ENCODE measurements at regions not wholly inside any gene's neighbourhood (a gene's known extent, or its start where the extent isn't known, plus 50 kb on each side); places are given as distances from the start of the nearest gene placed in this dataset.
"Not testable (repeated sequence)": the region's sequence is repeated elsewhere in the genome, so short reads cannot be mapped to it uniquely, and the experiment has no call there.

DNA sequence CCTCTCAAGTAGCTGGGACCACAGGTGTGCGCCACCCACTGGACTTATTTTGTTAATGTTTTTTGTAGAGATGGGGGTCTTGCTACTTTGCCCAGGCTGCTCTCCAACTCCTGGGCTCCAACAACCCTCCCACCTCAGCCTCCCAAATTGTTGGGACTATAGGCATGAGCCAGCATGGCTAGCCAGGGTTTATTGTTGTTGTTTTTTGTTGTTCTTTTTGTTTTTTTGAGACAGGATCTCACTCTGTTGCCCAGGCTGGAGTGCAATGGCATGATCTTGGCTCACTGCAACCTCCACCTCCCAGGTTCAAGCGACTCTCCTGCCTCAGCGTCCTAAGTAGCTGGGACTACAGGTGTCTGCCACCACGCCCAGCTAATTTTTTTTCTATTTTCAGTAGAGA lies 142.2 kb downstream of the CRLF3 start:
- DNase-seq = not testable (repeated sequence)

- DNase-seq = not testable (repeated sequence)
Observed at GRCh38 chr17:30680681-30681080, 143.8 kb downstream of the CRLF3 start.

- DNase-seq = no peak
Observed at GRCh38 chr17:30677550-30678249, 146.8 kb downstream of the CRLF3 start.

DNA sequence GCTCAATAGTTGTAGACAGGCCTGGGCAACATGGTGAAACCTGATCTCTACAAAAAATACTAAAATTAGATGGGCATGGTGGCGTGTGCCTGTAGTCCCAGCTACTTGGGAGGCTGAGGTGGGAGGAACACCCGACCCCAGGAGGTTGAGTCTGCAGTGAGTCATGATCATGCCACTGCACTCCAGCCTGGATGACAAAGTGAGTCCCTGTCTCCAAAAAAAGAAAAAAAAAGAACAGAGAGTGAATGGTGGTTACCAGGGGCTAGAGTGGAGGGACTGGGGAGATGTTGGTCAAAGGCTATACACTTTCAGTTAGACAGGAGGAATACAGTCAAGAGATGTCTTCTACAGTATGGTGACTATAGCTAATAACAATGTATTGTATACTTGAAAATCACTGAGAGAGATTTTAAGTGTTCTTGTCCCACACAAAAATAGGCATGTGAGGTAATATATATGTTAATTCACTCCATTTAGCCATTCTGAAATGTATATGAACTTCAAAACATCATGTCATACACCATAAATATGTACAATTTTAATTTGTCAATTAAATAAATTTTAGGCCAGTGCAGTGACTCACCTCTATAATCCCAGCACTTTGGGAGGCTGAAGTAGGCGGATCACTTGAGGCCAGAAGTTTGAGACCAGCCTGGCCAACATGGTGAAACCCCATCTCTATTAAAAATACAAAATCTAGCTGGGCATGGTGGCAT lies 148.6 kb downstream of the CRLF3 start:
- DNase-seq = not testable (repeated sequence)

GRCh38 chr17:30669217-30669649 lies 155.3 kb downstream of the CRLF3 start:
- not testable (repeated sequence) for DNase-seq

DNA sequence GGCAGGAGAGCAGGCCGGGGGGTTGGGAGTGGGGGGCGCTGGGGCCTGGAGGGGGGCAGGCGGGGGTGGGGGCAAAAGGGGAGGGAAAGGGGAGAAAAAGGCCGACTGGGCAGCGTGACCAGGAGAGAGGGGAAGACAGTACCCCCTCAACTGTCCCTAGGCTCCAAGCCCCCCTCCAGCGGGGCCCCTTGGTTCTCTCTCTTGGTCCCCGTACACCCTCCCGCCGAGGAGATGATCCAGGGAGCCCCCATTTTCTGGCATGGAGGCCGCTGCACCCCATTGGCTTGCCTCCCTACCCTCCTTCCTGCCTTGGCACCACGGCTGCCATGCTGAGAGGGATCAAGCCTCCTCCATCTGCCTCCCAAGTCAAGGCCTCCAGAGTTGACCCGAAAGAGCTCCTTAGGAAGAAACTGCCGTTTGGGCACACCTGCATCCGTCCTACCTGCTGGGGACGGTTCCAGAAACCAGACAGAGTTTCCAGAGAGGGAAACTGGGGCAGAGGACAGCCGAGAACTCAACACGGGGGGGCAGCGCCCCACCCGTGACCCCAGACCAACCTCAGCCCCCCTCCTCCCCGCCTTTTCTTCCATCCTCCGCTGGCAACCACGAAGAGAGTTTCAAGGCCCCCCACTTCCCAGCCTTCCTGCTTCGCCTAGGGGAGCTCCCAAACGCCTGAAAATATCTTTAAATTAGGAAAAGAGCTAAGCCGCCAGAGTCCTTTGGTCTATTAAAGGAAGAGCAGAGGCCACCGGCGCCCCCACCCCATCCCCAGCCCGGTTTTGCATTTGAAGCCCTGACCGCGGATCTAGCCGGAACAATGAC lies 155.9 kb downstream of the CRLF3 start:
- DNase-seq = not testable (repeated sequence)

DNA sequence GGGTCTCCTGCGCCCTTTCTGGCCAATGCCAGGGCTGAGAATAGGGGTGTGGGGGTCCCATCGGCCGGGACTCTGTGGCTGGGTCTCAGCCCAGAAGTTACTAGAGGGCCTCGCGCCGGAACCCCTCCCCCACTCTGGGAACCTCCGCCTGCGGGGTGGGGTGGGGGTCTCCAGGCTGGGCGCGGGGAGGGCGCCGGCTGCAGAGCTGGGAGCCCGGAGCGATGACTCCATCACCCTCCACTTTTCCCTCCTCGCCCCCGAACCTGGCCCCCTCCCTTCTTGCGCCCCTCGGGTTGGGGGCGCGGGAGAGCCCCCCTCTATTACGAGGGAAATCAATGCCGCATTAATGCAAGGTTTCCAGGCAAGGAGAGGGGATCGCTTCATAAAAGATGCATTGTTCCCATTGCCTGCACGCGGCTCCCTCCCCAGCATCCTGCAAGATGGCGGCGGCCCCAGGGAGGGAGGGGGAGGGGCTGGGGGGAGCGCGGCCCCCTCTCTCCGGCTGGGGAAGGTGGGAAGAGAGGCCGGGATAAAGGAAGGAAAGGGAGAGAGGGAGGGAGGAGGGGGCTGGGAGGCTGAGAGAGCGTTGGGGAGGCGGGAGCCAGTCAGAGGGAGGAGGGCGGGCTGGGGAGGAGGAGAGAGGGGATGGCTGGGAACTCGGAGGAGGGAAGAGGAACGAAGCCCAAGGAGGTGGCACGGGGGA lies 156.7 kb downstream of the CRLF3 start:
- DNase-seq = not testable (repeated sequence)

DNA sequence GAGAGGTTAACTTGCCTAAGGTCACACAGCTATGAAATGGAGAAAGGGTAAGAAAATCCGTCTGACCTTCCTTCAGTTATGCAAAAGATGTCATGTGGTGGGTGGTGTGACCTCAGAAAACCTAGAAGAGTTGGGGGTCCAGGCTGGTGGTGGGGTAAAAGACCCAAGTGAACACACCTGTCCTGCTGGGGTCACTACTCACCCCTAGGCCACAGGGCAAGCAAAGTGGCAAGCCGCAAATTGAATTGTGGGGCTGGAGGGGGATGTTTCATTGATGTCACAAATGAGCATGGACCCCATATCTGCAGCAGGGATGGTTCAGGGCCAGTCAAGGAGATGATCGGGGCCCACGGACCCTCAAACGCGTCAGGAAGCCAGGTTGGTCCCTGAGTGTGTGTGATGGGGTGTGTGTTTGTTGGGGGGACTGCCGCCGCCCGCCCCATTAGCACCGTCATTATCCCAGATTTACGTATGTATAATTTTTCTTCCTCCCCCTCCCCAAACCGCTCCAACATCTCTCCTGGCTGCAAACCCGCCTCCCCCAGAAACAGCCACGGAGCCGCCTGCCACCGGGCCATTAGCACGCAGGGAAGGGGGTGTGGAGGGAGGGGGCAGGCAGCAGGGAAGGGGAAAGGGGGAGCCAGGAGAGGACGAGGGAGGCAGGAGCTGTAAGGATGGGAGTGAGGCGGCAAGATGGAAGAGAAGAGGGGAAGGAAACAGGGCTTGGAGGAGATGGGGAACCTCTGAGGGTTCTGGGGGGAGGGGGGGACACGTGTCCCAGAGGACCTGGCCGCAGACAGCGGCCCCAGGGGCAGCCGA lies 157.4 kb downstream of the CRLF3 start:
- not testable (repeated sequence) for DNase-seq

DNA sequence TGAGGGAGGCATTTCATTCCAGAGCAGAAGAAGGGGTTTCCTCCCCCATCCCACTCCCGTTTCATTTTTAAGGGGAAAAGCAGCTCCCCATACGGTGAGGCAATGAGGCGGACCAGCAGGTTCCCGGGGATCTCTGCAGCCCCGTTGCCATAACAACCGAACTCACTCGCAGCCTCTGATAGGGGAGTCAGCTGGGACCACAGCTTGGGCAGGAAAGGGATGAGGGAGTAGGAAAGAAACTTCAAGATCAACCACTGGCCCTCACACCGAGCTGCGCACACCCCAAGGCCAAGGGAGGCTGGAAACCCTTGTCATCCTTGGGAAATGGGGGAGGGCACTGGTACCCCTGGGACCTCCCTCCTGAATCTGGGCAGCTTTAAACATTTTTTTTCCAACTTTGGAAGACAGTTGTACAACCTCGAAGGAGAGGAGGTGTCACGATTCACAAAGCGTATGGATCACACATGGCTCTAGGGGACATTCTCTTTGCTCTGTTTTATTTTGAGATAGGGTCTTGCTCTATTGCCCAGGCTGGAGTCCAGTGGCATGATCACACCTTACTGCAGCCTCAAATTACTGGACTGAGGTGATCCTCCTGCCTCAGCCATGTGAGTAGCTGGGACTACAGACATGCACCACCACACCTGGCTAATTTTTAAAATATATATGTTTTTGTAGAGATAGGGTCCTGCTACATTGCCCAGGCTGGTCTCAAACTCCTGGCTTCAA lies 160.6 kb downstream of the CRLF3 start:
- DNase-seq = not testable (repeated sequence)

GRCh38 chr17:30657148-30657547 lies 167.3 kb downstream of the CRLF3 start:
- DNase-seq = not testable (repeated sequence)

- not testable (repeated sequence) for DNase-seq
Observed at GRCh38 chr17:30653038-30653437, 171.5 kb downstream of the CRLF3 start.

GRCh38 chr17:30650149-30650548 lies 172.9 kb downstream of the GOSR1 start:
- not testable (repeated sequence) for DNase-seq

- not testable (repeated sequence) for DNase-seq
Observed at GRCh38 chr17:30648015-30648620, 170.9 kb downstream of the GOSR1 start.

DNA sequence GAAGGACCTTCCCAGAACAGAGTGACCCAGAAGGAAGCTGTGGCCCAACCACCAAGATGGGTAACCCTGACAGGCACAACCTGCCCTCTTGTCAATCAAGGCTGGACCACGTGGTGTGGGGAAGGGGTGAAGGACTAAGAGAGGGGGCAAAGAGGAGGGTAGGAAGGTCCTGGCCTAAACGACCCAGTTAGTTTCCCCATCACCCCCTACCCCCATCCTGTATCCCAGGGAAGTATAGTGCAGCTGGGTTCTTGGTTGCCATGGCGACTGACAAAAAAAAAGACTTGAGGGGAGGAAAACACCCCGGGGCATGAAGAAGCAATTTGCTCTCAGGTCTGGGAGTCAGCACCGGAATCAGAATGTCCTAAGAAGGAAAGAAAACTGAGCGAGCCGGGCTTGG lies 168.7 kb downstream of the GOSR1 start:
- not testable (repeated sequence) for DNase-seq

DNA sequence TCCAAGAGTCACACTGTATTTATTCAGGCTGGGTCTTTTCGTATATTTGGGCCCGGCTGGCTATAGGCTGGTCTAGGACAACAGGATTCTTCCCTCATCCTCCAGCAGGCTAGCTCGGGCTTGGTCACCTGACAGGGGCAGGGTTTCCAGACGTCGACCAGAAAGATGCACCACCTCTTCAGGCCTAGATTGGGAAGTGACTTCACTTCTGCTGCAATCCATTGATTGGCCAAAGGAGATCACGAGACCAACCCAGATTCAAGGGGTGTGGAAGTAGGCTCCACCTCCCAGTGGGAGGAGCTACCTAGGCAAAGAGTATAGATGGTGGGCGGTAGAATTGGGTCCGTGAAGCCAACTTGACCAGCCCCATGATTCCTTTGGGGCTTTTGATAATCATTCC lies 167.5 kb downstream of the GOSR1 start:
- not testable (repeated sequence) for DNase-seq

- DNase-seq = not testable (repeated sequence)
Observed at GRCh38 chr17:30644287-30644686, 167.1 kb downstream of the GOSR1 start.

DNA sequence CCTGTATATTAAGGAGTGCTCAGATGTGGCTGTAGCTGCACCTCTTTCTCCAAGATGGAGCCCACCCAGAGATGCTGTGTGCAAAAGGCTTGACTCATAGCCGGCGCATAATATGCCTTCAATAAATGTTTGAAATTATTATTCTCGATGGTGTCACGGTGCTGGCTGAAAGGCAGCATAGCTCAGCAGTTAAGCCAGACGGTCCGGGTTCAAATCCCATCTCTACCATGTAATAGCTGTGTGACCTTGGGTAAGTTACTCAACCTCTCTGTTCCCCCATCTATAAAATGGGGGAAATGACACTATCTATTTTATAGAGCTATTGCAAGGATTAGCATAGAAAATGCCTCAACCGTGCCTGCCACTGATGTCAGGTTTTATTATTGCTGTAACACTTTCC lies 164.2 kb downstream of the GOSR1 start:
- not testable (repeated sequence) for DNase-seq

DNA sequence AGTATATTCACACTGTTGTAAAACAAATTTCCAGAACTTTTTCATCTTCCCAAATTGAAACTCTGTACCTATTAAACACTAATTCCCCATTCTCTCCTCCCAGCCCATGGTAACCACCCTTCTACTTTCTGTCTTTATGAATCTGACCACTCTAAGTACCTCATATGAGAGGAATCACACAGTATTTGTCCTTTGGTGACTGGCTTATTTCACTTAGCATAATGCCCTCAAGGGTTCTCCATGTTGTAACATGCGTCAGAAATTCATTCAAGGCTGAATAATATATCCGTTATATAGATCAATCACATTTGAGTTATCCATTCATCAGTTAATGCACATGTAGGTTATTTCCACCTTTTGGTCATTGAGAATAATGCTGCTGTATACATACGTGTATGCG lies 162.2 kb downstream of the GOSR1 start:
- not testable (repeated sequence) for DNase-seq

DNA sequence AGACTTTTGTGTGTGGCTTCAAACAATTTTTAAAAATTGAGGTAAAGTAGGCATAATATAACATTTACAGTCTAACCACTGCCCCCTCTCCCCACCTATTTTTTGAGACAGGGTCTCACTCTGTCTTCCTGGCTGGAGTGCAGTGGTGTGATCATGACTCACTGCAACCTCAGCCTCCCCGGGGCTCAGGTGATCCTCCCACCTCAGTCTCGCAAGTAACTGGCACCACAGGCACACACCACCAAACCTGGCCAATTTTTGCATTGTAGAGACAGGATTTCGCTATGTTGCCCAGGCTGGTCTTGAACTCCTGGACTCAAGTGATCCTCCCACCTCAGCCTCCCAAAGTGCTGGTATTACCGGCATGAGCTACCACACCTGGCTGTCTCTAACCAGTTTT lies 161.8 kb downstream of the GOSR1 start:
- not testable (repeated sequence) for DNase-seq

- not testable (repeated sequence) for DNase-seq
Observed at GRCh38 chr17:30631651-30632050, 154.4 kb downstream of the GOSR1 start.

GRCh38 chr17:30625380-30625779 lies 148.2 kb downstream of the GOSR1 start:
- not testable (repeated sequence) for DNase-seq

All from stimulated activated CD4-positive, alpha-beta T cell treated with anti-CD3 and anti-CD28 coated beads, Interleukin-1b, Interleukin-23, amount 100 ng/mL, for 48 hours (primary cell).